Vagina (tissue), 2 donors: ENCODE measurements at regions not wholly inside any gene's neighbourhood (a gene's known extent, or its start where the extent isn't known, plus 50 kb on each side); places are given as distances from the start of the nearest gene placed in this dataset.

Experiments
- CTCF ChIP-seq, 3 experiments: fragments of 450-650 bp in 2 of 3; fragments of 200-600 bp in 1 of 3; sonication (generic) in 1 of 3; IDR thresholded peaks; one replicate each; pipeline ENCODE4 v1.5.1; 2017 to 2019; ENCODE audit warnings: antibody characterized with exemption in 3 of 3, mild to moderate bottlenecking in 2 of 3, moderate library complexity in 2 of 3
- POLR2A ChIP-seq, 2 donors: fragments of 450-650 bp; IDR thresholded peaks; one replicate each; pipeline ENCODE4 v1.6.1; 2017; ENCODE audit warnings: antibody characterized with exemption in 2 of 2, mild to moderate bottlenecking in 2 of 2, moderate library complexity in 2 of 2

DNA sequence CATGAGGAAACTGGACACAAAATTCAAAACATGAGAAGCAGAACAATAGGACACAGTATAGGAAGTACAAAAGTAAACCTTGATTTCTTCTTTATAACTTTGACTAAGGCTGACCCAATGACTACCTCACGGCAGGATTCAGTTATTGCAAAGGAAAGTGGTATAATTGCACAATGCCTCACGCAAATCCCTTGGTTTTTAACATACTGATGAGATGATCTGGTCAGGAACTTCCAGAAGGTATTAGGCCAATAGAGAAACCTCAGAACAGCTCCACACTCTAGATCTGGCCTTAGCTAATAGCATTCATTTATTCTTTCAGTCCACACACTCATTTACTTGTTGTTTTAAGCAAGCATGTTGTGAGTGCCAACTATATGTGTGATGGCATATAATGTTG is 1526.9 kb upstream of the ACVR2A start:
- TF ChIP-seq CTCF (IDR thresholded peaks at IDR 0.05) (no peak), POLR2A (IDR thresholded peaks at IDR 0.05) (no peak)
